ENCODE measurements at regions not wholly inside any gene's neighbourhood (a gene's known extent, or its start where the extent isn't known, plus 50 kb on each side); places are given as distances from the start of the nearest gene placed in this dataset.
"Not testable (repeated sequence)": the region's sequence is repeated elsewhere in the genome, so short reads cannot be mapped to it uniquely, and the experiment has no call there.

DNA sequence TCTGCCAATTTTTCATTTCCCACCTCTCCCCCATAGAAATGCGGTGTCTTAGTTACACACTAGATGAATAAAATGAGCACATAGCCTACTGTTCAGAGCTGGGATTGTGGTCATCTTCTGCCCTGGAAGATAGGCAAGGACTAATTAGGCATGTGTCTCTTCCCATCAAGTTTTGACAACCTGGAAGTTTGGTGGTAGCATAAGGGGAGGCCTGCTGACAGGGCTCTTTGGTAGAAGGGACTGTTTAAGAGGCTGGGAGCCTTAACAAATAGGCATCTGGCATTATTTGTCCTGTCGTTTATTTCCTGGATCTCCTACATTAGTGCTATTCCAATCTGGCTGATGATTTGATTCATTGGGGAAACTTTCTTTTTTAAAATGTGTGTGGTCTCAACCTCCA lies 512.3 kb downstream of the ZNF385D start:
- DNase-seq (ENCODE audit: low read depth) = no peak

- DNase-seq (ENCODE audit: low read depth) = no peak
Observed at GRCh38 chr3:21237638-21238037, 513.4 kb downstream of the ZNF385D start.

GRCh38 chr3:21235491-21235890 lies 515.5 kb downstream of the ZNF385D start:
- no peak for DNase-seq (ENCODE audit: low read depth)

DNA sequence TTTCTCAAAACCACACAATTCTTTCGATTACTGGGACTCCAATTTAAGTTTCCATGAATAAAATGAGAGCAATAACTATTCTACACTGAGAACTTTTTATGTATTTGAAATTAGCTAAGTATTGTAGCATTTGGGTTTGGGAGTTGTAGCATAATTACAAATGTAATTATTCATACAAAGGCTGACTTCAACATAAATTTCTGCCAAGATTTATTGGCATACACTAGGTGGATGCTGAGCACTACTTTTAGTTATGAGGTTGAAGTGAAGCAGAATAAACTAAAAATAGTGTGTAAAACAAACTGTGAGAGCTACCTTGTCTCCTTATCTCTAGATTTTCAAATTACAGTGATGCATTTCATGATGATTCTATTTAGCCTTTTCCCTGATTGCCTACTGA lies 516.1 kb downstream of the ZNF385D start:
- DNase-seq (ENCODE audit: low read depth) = no peak

- no peak for DNase-seq (ENCODE audit: low read depth)
Observed at GRCh38 chr3:21229426-21230135, 521.4 kb downstream of the ZNF385D start.

GRCh38 chr3:21226086-21226485 lies 524.9 kb downstream of the ZNF385D start:
- DNase-seq (ENCODE audit: low read depth) = no peak

DNA sequence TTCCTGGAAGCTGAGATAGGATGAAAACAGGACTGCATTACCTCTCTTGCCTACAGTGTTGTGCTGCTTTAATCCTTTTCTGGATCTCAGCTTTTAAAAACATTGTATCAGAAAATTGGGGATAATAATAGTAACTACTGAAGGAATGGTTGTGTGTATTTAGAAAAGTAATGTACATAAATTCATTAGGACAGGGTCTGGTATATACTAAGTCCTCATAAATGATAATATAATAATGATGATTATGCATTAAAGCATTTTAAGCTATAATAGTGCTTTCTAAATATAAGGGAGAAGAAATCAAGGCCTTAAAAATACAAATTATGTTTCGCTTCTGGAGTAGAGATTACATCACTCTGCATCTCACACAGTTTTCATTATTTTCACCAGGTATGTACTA lies 530.1 kb downstream of the ZNF385D start:
- DNase-seq (ENCODE audit: low read depth) = no peak

DNA sequence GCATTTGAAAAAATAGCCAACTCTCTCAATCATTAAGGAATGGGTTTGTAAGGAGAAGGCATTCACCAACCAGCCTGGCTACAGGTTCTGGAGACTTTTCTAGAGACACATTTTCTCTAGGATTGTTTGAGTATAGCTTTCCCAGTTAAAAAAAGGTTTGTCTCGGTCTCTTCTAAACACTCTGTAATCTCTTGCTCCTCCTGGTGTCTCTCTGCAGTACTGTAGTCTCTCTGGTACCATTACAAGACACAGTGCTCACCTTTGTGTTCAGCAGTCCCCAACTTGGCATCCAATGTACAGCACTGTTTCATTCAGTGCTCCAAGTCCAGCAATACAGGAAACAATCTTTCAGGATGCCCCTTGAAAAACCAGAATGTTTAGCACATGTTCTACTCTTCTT lies 534.4 kb downstream of the ZNF385D start:
- no peak for DNase-seq (ENCODE audit: low read depth)

- not testable (repeated sequence) for DNase-seq (ENCODE audit: low read depth)
Observed at GRCh38 chr3:21204122-21204521, 546.9 kb downstream of the ZNF385D start.

DNA sequence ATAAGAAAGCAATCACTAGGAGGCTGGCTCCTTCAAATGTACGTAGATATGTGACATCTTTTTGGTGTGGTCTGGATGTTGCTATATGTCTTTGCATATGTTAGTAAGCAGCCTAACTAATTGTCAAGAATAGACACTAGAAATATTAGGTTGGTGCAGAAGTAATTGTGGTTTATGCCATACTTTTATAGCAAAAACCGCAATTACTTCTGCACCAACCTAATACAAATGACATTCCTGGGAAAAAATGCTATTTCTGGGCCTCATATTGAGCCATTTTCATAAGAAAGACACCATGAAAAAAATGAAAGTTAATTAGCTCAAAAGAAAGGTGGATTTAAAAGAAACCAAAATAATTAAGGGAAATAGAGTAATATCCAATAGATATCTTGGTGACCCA lies 555.8 kb downstream of the ZNF385D start:
- no peak for DNase-seq (ENCODE audit: low read depth)

GRCh38 chr3:21194036-21194435 lies 557.0 kb downstream of the ZNF385D start:
- not testable (repeated sequence) for DNase-seq (ENCODE audit: low read depth)

DNA sequence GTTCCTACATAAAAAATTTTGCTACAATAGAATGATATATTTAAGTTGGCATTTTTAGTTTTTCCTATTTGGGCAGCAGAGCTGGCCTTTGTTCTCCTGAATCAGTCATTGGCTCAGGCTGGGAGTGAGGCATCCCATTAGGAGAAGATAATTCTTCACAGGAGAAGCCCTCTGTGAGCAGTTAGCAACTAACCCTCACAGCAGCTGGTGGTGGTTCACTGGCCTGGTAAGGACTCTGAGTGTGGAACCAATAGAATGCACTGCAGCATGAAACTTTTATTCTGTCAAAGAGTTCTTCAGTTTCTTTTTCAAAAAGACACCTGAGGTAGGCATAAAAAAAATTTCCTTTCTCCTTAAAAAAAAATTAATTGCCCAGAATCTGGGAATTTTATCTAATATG lies 562.6 kb downstream of the ZNF385D start:
- DNase-seq (ENCODE audit: low read depth) = no peak

DNA sequence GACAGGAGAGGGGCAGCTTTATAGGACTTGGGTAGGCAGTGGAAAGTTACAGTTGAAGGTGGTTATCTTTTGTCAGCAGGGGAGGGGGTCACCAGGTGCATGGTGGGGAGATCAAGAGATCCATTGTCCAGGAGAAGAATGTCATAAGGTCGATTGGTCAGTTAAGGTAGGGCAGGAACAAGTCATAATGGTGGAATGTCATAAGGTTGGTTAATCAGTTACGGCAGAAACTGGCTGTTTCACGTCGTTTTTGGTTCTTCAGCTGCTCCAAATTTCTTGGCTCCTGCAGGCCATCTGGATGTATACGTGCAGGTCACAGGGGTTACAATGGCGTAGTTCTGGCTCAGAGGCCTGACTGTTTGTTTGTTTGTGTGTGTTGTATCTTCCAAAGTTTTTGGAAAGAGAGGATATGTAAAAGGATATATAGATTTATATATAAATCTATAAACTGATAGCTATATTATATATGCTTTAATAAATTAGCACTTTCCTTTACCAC lies 565.1 kb downstream of the ZNF385D start:
- DNase-seq (ENCODE audit: low read depth) = no peak

GRCh38 chr3:21174461-21174860 lies 576.5 kb downstream of the ZNF385D start:
- DNase-seq (ENCODE audit: low read depth) = no peak

DNA sequence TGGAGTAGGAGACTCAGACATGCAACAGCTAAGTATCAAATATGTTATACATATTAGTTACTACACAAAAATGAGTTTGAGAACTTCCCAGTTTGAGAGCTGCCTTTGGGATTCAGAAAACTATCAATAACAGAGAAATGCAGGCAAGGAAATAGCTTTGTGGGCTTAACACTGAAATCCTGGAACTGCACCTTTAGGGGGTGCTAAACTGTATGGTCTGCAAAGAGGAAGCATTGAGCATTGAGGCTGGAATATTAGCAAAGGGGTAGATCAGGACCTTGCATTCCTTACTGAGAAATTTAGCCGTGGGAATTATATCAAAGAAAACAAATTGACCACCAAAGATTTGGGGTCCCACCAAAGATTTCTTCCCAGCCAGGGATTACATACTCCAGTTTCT lies 580.0 kb downstream of the ZNF385D start:
- no peak for DNase-seq (ENCODE audit: low read depth)

- no peak for DNase-seq (ENCODE audit: low read depth)
Observed at GRCh38 chr3:21169948-21170347, 581.1 kb downstream of the ZNF385D start.

DNA sequence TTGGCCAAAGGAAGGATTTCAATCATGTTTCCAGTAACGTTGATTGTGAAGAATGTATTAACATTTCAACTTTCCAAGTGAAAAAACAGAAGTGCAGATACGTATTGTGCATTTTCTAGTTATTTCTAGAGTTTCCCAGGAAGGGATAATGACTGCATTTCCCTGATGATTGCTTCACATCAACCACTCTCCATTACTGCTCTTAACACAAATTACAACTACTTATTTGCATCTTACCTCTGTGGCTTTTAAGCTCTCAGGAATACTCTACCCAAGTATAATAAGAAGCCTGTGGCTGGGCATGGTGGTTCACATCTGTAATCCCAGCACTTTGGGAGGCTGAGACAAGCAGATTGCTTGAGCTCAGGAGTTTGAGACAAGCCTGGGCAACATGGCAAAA lies 582.5 kb downstream of the ZNF385D start:
- no peak for DNase-seq (ENCODE audit: low read depth)

DNA sequence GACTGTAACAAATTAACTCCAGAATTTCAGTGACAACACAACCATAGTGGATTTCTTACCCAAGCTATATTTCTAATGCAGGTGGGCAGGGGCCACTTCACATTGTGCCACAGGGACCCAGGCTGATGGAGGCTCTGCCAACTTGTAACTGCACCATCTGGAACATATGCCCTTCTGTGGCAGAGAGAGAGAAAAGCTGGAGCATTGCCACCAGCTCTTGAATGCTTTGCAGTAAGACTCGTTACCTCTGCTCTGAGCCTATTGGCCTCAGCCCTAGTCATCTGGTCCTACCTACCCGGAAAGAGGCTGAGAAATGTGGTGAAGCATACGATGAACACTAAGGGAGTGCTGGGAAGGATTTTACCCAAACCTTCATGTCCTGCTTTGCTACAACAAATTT lies 587.1 kb downstream of the ZNF385D start:
- no peak for DNase-seq (ENCODE audit: low read depth)

GRCh38 chr3:21159543-21159906 lies 591.5 kb downstream of the ZNF385D start:
- no peak for DNase-seq (ENCODE audit: low read depth)

DNA sequence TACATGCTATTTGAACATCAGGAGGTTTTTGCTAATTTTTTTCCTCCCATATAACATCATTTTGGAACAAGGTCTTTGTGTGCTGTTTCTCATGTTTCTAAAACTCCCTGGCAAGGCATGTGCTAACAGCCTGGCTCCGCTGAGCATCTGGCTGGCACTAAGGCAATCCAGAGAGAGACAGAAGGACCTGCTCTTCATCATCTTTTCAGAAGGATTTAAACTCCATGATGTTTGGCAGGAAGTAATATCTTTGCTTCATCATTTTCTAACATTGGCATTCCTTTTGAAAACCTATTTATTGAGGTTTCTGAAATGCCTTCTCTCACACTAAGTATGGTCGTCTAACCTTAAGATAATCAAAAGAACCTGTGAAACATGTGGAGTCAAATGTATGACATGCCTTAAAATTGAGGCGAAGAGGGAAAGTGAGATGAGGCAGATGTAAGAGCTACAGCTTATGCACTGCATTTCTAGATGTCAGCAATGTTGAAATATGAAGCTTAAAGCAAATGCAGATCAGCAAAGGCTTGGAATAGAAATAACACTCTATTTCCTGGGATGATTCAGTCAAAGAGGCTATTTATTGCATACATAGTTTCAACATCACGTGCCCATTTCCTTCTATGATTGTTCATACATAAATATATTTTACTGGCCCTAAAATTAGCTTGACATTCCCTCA lies 592.0 kb downstream of the ZNF385D start:
- no peak for DNase-seq (ENCODE audit: low read depth)

DNA sequence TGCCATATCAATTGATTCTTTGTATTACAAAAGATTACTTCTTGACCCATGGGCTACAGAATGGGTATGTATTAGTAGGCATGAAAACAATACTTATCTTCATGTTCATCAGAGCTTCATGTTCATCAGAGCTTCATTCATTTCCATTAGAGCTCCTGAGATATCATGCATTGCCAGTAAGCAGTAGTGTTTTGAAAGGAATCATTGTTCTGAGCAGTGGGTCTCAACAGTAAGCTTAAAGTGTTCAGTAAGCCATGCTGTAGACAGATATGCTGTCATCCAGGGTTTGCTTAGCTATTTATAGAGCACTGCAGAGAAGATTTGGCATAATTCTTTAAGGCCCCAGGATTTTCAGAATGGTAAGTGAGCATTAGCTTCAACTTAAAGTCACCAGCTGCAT lies 596.1 kb downstream of the ZNF385D start:
- no peak for DNase-seq (ENCODE audit: low read depth)

DNA sequence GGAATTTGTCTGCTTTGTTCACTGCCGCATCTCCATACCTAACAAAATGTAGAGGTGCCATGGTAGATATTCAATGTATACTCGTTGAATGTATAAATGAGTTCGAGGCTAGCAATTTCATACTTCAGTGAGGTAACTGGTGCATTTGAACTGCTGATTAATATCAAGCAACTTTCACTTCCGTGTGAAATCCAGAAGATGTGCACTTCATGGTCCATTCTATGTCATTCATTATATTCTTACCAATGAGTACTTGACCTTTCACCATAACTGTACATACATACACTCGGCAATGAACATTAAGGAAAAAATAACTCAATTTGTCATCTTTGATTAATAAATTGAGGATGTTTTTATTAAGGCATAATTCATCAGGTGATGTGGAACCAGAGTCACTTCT lies 598.5 kb downstream of the ZNF385D start:
- DNase-seq (ENCODE audit: low read depth) = no peak

GRCh38 chr3:21142949-21143348 lies 608.1 kb downstream of the ZNF385D start:
- DNase-seq (ENCODE audit: low read depth) = no peak

DNA sequence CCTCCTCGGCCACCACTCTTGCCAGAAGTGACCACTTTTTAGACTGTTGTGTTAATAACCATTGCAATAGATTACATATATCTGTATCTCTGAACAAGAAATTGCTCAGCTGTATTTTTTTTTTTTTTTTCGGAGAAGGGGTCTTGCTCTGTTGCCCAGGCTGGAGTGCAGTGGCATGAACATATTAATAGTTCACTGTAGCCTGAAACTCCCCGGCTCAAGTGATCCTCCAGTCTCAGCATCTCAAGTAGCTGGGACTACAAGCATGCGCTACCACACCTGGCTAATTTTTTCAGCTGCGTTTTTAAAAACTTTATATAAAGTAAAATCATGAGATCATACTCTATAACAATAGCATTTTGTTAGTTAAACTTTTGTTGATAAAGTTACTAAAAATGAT lies 609.0 kb downstream of the ZNF385D start:
- DNase-seq (ENCODE audit: low read depth) = no peak

Data from T-helper 22 cell (primary cell).